T-cell (primary cell): ENCODE measurements at regions not wholly inside any gene's neighbourhood (a gene's known extent, or its start where the extent isn't known, plus 50 kb on each side); places are given as distances from the start of the nearest gene placed in this dataset.

Source experiments
- ATAC-seq, 4 experiments: fragments of 200-7000 bp in 3 of 4; fragments of 150-1000 bp in 1 of 4; cut with Tn5 transposase; replicated peaks in 1 of 4; 1 replicate in 3 of 4; 2 replicates in 1 of 4; pipeline ENCODE4 v1.10.0; 2021; ENCODE audit warnings: moderate library complexity in 3 of 4, mild to moderate bottlenecking in 2 of 4, moderate number of reproducible peaks in 1 of 4
- CTCF ChIA-PET, 2 donors: fragments of 300-600 bp; sonication (Branson Sonifier 250); formaldehyde crosslinking; loops; one replicate each; lab custom pipeline; 2022; ENCODE audit warnings: antibody characterized with exemption in 2 of 2; lab: Charles Lee
- POLR2A ChIA-PET, 2 donors: fragments of 300-600 bp; sonication (Branson Sonifier 250); formaldehyde crosslinking; loops; one replicate each; lab custom pipeline; 2022; ENCODE audit warnings: antibody characterized with exemption in 2 of 2; lab: Charles Lee
- DNase-seq, 35 experiments: peaks; one replicate each; pipeline versions ENCODE4 v3.0.0 to v3.0.0-alpha.2; 2013 to 2023
- H3K27ac ChIP-seq: one replicate; pipeline ENCODE4 v1.5.1; 2013; ENCODE audit warnings: low read length
- H3K27me3 ChIP-seq, 2 experiments: replicated peaks in 1 of 2; 1 replicate in 1 of 2; 2 replicates in 1 of 2; pipeline versions ENCODE4 v1.6.1 to v1.7.0; 2013; ENCODE audit warnings: low read length in 1 of 2, mixed read lengths in 1 of 2; ENCODE audit not compliant: control insufficient read depth in 2 of 2, insufficient read depth in 2 of 2; ENCODE audit errors: extremely low read depth in 1 of 2
- H3K36me3 ChIP-seq, 2 donors: 1 replicate in 1 of 2; 2 replicates in 1 of 2; pipeline versions ENCODE4 v1.6.1 to v1.7.0; 2013; ENCODE audit warnings: low read length in 1 of 2; ENCODE audit not compliant: control insufficient read depth in 2 of 2, insufficient read depth in 1 of 2; ENCODE audit errors: extremely low read depth in 1 of 2
- H3K4me1 ChIP-seq, 2 experiments: 1 replicate in 1 of 2; 2 replicates in 1 of 2; pipeline versions ENCODE4 v1.6.1 to v1.7.0; 2013; ENCODE audit warnings: low read length in 2 of 2, mixed read lengths in 1 of 2; ENCODE audit not compliant: insufficient read depth in 2 of 2, control insufficient read depth in 1 of 2; ENCODE audit errors: extremely low read depth in 1 of 2
- H3K4me3 ChIP-seq, 2 donors: 1 replicate in 1 of 2; 2 replicates in 1 of 2; pipeline versions ENCODE4 v1.5.1 to v1.7.0; 2013; ENCODE audit warnings: mild to moderate bottlenecking in 2 of 2, low read length in 1 of 2, moderate library complexity in 1 of 2; ENCODE audit not compliant: control insufficient read depth in 1 of 2; ENCODE audit errors: extremely low read depth in 1 of 2
- H3K9me3 ChIP-seq: 2 replicates; pipeline ENCODE4 v1.7.0; 2013
- H3K27ac Mint-ChIP-seq, 2 donors: one replicate each; pipeline ENCODE4 v1.8.0; 2020 to 2021; ENCODE audit warnings: mild to moderate bottlenecking in 2 of 2, mixed read lengths in 2 of 2
- H3K27me3 Mint-ChIP-seq, 2 donors: one replicate each; pipeline ENCODE4 v1.8.0; 2021 to 2022; ENCODE audit warnings: mixed read lengths in 2 of 2
- H3K36me3 Mint-ChIP-seq: one replicate; pipeline ENCODE4 v1.8.0; 2021; ENCODE audit warnings: mixed read lengths
- H3K4me1 Mint-ChIP-seq, 3 donors: one replicate each; pipeline ENCODE4 v1.8.0; 2020 to 2022; ENCODE audit warnings: mixed read lengths in 3 of 3, mild to moderate bottlenecking in 1 of 3
- H3K4me3 Mint-ChIP-seq, 3 donors: one replicate each; pipeline ENCODE4 v1.8.0; 2020 to 2022; ENCODE audit warnings: mild to moderate bottlenecking in 3 of 3, mixed read lengths in 3 of 3, moderate library complexity in 3 of 3
- H3K9me3 Mint-ChIP-seq, 3 donors: one replicate each; pipeline ENCODE4 v1.8.0; 2020 to 2022; ENCODE audit warnings: mixed read lengths in 3 of 3
- WGBS: methylation state at CpG from one replicate; pipeline ENCODE4 v1.1.5; 2013; ENCODE audit warnings: missing lambda C conversion rate; ENCODE audit not compliant: insufficient coverage; 5-methylcytosine and 5-hydroxymethylcytosine counted together

GRCh38 chrX:87337267-87337666 is 180.3 kb upstream of the KLHL4 start:
- Histone ChIP-seq H3K4me1 (no peaks in the 10 kb centered on the region), H3K27me3 (no peaks in the 10 kb centered on the region), H3K36me3 (no peaks in the 10 kb centered on the region), H3K9me3 (no peaks in the 10 kb centered on the region), H3K27ac (no peak overlapping the region), H3K4me3 (no peak overlapping the region)
- H3K36me3 Mint-ChIP-seq, result no peaks in the 10 kb centered on the region
- no peaks in the 10 kb centered on the region for H3K4me1 Mint-ChIP-seq
- no CpG with 5 or more reads among the region's 1 CpG for WGBS
- H3K27me3 Mint-ChIP-seq, result peaks cover 0 to 10% of the 10 kb centered on the region in 2 donors
- POLR2A ChIA-PET, result no interaction called here
- CTCF ChIA-PET, result no interaction called here
- ATAC-seq (no peak), DNase-seq (no peak)
- H3K27ac Mint-ChIP-seq, result no peak overlapping the region
- no peaks in the 10 kb centered on the region for H3K9me3 Mint-ChIP-seq
- H3K4me3 Mint-ChIP-seq, result no peak overlapping the region

GRCh38 chrX:87338510-87338909 is 179.1 kb upstream of the KLHL4 start:
- no peaks in the 10 kb centered on the region for H3K27me3 ChIP-seq
- Mint-ChIP-seq H3K4me1 (no peaks in the 10 kb centered on the region), H3K9me3 (no peaks in the 10 kb centered on the region), H3K27ac (no peak overlapping the region), H3K4me3 (no peak overlapping the region), H3K27me3 (peaks cover 0 to 10% of the 10 kb centered on the region in 2 donors), H3K36me3 (no peaks in the 10 kb centered on the region)
- H3K27ac ChIP-seq, result no peak overlapping the region
- ChIA-PET CTCF (no interaction called here), POLR2A (no interaction called here)
- ATAC-seq (no peak), DNase-seq (no peak)
- no peak overlapping the region for H3K4me3 ChIP-seq
- no peaks in the 10 kb centered on the region for H3K36me3 ChIP-seq
- no peaks in the 10 kb centered on the region for H3K4me1 ChIP-seq
- H3K9me3 ChIP-seq, result no peaks in the 10 kb centered on the region

- Mint-ChIP-seq H3K27me3 (peaks cover 0 to 4% of the 10 kb centered on the region in 2 donors), H3K36me3 (no peaks in the 10 kb centered on the region), H3K4me3 (no peak overlapping the region), H3K9me3 (peaks cover 0 to 11% (median 5%) of the 10 kb centered on the region in 3 donors), H3K4me1 (no peaks in the 10 kb centered on the region), H3K27ac (no peak overlapping the region)
- Histone ChIP-seq H3K9me3 (no peaks in the 10 kb centered on the region), H3K36me3 (no peaks in the 10 kb centered on the region), H3K27ac (no peak overlapping the region), H3K4me1 (no peaks in the 10 kb centered on the region), H3K27me3 (no peaks in the 10 kb centered on the region), H3K4me3 (no peak overlapping the region)
- ChIA-PET CTCF (no interaction called here), POLR2A (no interaction called here)
- WGBS, result 100% methylated on average over 1 of the region's 2 CpGs
- ATAC-seq (no peak), DNase-seq (no peak)
Measured at GRCh38 chrX:87370865-87371264, 146.7 kb upstream of the KLHL4 start.

DNA sequence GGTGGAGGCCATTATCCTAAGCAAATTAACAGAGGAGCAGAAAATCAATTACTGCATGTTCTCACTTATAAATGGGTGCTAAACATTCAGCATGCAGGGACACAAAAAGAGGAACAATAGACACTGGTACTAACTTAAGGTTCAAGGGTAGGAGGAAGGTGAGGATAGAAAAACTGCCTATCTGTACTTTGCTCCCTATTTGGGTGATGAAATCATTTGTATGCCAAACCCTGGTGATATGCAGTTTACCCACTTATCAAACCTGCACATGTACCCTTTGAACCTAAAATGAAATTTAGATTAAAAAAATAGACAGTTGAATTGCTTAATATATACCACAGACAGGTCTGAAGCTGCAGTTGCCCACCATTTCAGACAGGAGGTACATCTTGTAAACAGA is 143.3 kb upstream of the KLHL4 start:
- Mint-ChIP-seq H3K36me3 (no peaks in the 10 kb centered on the region), H3K27me3 (peaks cover 0 to 7% of the 10 kb centered on the region in 2 donors), H3K27ac (no peak overlapping the region), H3K4me1 (no peaks in the 10 kb centered on the region), H3K4me3 (no peak overlapping the region), H3K9me3 (peaks cover 2 to 11% (median 5%) of the 10 kb centered on the region in 3 donors)
- Histone ChIP-seq H3K27ac (no peak overlapping the region), H3K9me3 (no peaks in the 10 kb centered on the region), H3K4me1 (no peaks in the 10 kb centered on the region), H3K27me3 (no peaks in the 10 kb centered on the region), H3K4me3 (no peak overlapping the region), H3K36me3 (no peaks in the 10 kb centered on the region)
- no peak for ATAC-seq
- ChIA-PET POLR2A (no interaction called here), CTCF (no interaction called here)
- DNase-seq, result no peak

- ChIA-PET POLR2A (no interaction called here), CTCF (no interaction called here)
- DNase-seq, result no peak
- Mint-ChIP-seq H3K27me3 (peaks cover 0 to 3% of the 10 kb centered on the region in 2 donors), H3K27ac (no peak overlapping the region), H3K4me3 (no peak overlapping the region), H3K36me3 (no peaks in the 10 kb centered on the region), H3K4me1 (no peaks in the 10 kb centered on the region), H3K9me3 (peaks cover 2 to 7% (median 5%) of the 10 kb centered on the region in 3 donors)
- H3K27ac ChIP-seq, result no peak overlapping the region
- H3K9me3 ChIP-seq, result no peaks in the 10 kb centered on the region
- H3K36me3 ChIP-seq, result no peaks in the 10 kb centered on the region
- WGBS, result no CpG with 5 or more reads among the region's 4 CpGs
- no peaks in the 10 kb centered on the region for H3K4me1 ChIP-seq
- no peak overlapping the region for H3K4me3 ChIP-seq
- no peaks in the 10 kb centered on the region for H3K27me3 ChIP-seq
- no peak for ATAC-seq
Measured at GRCh38 chrX:87376896-87377295, 140.7 kb upstream of the KLHL4 start.

DNA sequence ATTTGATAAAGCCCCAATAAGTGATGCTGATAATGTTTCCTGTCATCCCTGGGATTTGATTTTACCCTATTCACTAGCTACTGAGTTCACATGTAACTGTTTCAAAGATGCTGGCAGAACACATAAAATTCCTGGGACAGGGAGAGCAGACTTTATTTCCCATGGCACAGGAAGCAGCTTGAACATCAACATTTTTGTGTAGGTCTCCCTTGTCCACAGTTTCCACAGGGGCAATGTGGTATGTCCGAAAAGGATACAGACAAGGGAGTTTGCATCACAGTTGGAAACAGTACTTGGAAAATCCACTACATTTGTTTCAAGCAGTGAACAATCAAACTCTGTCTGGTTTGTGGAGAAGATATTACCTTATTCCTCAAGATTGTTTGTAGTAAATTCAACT is 129.2 kb upstream of the KLHL4 start:
- no peaks in the 10 kb centered on the region for H3K4me1 ChIP-seq
- CTCF ChIA-PET, result no interaction called here
- POLR2A ChIA-PET, result no interaction called here
- no peaks in the 10 kb centered on the region for H3K27me3 ChIP-seq
- WGBS, result no CpG with 5 or more reads among the region's 1 CpG
- H3K36me3 ChIP-seq, result no peaks in the 10 kb centered on the region
- H3K9me3 Mint-ChIP-seq, result no peaks in the 10 kb centered on the region
- H3K4me3 ChIP-seq, result no peak overlapping the region
- no peaks in the 10 kb centered on the region for H3K9me3 ChIP-seq
- DNase-seq, result no peak
- H3K36me3 Mint-ChIP-seq, result no peaks in the 10 kb centered on the region
- H3K27ac Mint-ChIP-seq, result no peak overlapping the region
- H3K27me3 Mint-ChIP-seq, result no peaks in the 10 kb centered on the region
- no peaks in the 10 kb centered on the region for H3K4me1 Mint-ChIP-seq
- H3K27ac ChIP-seq, result no peak overlapping the region
- no peak for ATAC-seq
- H3K4me3 Mint-ChIP-seq, result no peak overlapping the region

DNA sequence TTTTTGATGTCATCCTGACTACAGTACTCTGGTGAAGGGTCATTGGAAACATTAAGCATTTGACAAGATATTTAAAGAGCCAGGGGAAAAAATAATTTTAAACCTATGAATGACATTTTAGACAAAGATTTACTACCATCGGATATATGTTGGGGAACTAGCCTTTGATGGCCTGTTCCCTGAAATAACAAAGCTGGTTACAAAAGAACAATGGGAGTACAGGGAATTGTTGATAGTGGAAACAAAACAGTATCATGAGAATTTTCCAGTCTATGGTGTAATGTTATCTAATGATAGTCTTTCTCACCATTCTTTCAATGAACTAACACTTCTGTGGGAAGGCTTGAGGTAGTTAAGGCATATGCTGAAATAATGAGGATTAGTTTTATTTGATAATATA is 125.9 kb upstream of the KLHL4 start:
- ATAC-seq (no peak), DNase-seq (no peak)
- no peak overlapping the region for H3K4me3 ChIP-seq
- no peaks in the 10 kb centered on the region for H3K36me3 ChIP-seq
- ChIA-PET CTCF (no interaction called here), POLR2A (no interaction called here)
- H3K27me3 ChIP-seq, result no peaks in the 10 kb centered on the region
- H3K9me3 ChIP-seq, result no peaks in the 10 kb centered on the region
- Mint-ChIP-seq H3K27me3 (no peaks in the 10 kb centered on the region), H3K4me3 (no peak overlapping the region), H3K27ac (no peak overlapping the region), H3K36me3 (no peaks in the 10 kb centered on the region), H3K4me1 (no peaks in the 10 kb centered on the region), H3K9me3 (peaks cover 0 to 2% (median 0%) of the 10 kb centered on the region in 3 donors)
- no CpG with 5 or more reads among the region's 1 CpG for WGBS
- H3K4me1 ChIP-seq, result no peaks in the 10 kb centered on the region
- H3K27ac ChIP-seq, result no peak overlapping the region
